ENCODE measurements at regions not wholly inside any gene's neighbourhood (a gene's known extent, or its start where the extent isn't known, plus 50 kb on each side); places are given as distances from the start of the nearest gene placed in this dataset.

- TF ChIP-seq ZNF544 (tag by site-specific recombination; IDR thresholded peaks at IDR 0.05) = no peak
- no peak for TF ChIP-seq CTCF (tag by site-specific recombination; IDR thresholded peaks at IDR 0.05)
- TF ChIP-seq ZNF341 (tag by site-specific recombination; IDR thresholded peaks at IDR 0.05; ENCODE audit: low read depth) = no peak
- no peak for TF ChIP-seq YY1 (tag by site-specific recombination; IDR thresholded peaks at IDR 0.05)
Observed at GRCh38 chr22:49240016-49240380, 587.7 kb downstream of the BRD1 start.
